ENCODE measurements at regions not wholly inside any gene's neighbourhood (a gene's known extent, or its start where the extent isn't known, plus 50 kb on each side); places are given as distances from the start of the nearest gene placed in this dataset.

GRCh38 chr6:108768792-108769524, 79.3 kb upstream of the ARMC2 start:
- no peak for DNase-seq (ENCODE audit: low spot score in 2 of 2)
- Histone ChIP-seq H3K27ac (no peak overlapping the region), H3K36me3 (no peaks in the 10 kb centered on the region), H3K4me3 (no peak overlapping the region), H3K27me3 (no peaks in the 10 kb centered on the region), H3K9me3 (no peaks in the 10 kb centered on the region), H3K4me1 (no peaks in the 10 kb centered on the region)
- TF ChIP-seq POLR2AphosphoS5 (IDR thresholded peaks at IDR 0.05), result no peak
- no peak for TF ChIP-seq POLR2A (IDR thresholded peaks at IDR 0.05)
- TF ChIP-seq, protein P1, sequence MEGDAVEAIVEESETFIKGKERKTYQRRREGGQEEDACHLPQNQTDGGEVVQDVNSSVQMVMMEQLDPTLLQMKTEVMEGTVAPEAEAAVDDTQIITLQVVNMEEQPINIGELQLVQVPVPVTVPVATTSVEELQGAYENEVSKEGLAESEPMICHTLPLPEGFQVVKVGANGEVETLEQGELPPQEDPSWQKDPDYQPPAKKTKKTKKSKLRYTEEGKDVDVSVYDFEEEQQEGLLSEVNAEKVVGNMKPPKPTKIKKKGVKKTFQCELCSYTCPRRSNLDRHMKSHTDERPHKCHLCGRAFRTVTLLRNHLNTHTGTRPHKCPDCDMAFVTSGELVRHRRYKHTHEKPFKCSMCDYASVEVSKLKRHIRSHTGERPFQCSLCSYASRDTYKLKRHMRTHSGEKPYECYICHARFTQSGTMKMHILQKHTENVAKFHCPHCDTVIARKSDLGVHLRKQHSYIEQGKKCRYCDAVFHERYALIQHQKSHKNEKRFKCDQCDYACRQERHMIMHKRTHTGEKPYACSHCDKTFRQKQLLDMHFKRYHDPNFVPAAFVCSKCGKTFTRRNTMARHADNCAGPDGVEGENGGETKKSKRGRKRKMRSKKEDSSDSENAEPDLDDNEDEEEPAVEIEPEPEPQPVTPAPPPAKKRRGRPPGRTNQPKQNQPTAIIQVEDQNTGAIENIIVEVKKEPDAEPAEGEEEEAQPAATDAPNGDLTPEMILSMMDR (IDR thresholded peaks at IDR 0.05), result no peak
- intact Hi-C loops (cut with DNase I; ENCODE audit: low total_unique reads), result no loop called here

DNA sequence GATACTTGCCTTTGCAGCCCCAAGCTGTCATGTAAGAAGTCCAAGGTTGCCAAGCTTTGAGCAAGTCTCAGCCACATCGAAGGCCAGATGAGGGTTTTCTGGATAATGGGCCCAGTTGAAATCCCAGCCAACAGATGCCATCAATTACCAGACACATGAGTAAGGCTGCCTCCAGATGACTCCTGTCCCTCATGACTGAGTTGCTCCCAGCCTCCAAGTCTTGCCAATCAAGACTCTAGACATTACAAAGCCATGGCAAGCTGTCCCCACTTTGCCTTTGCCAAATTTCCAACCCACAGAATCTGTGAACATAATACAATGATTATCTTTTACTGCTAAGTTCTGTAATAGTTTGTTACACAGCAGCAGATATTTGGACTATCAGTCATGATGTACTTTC, 76.8 kb upstream of the ARMC2 start:
- H3K4me3 ChIP-seq, result no peak overlapping the region
- TF ChIP-seq, protein P1 (IDR thresholded peaks at IDR 0.05), result no peak
- TF ChIP-seq POLR2A (IDR thresholded peaks at IDR 0.05) (no peak), POLR2AphosphoS5 (IDR thresholded peaks at IDR 0.05) (no peak)
- no peaks in the 10 kb centered on the region for H3K36me3 ChIP-seq
- no peaks in the 10 kb centered on the region for H3K27me3 ChIP-seq
- H3K9me3 ChIP-seq, result no peaks in the 10 kb centered on the region
- DNase-seq (ENCODE audit: low spot score in 2 of 2), result no peak
- no peak overlapping the region for H3K27ac ChIP-seq
- intact Hi-C loops (cut with DNase I; ENCODE audit: low total_unique reads), result no loop called here
- no peaks in the 10 kb centered on the region for H3K4me1 ChIP-seq

- TF ChIP-seq POLR2AphosphoS5 (IDR thresholded peaks at IDR 0.05) (no peak), POLR2A (IDR thresholded peaks at IDR 0.05) (no peak)
- TF ChIP-seq, protein P1 (IDR thresholded peaks at IDR 0.05), result no peak
- DNase-seq (ENCODE audit: low spot score in 2 of 2), result no peak
- intact Hi-C loops (cut with DNase I; ENCODE audit: low total_unique reads), result loop anchor here (1.0 kb wide), 1 partner anchor 11 kb away; no protein-coding TSS in a partner anchor
- no peaks in the 10 kb centered on the region for H3K4me1 ChIP-seq
- H3K36me3 ChIP-seq, result no peaks in the 10 kb centered on the region
- H3K27ac ChIP-seq, result no peak overlapping the region
- H3K27me3 ChIP-seq, result no peaks in the 10 kb centered on the region
- H3K9me3 ChIP-seq, result no peaks in the 10 kb centered on the region
- no peak overlapping the region for H3K4me3 ChIP-seq
Observed at GRCh38 chr6:108774555-108774954, 73.7 kb upstream of the ARMC2 start.

- peaks cover 0 to 8% of the 10 kb centered on the region in 2 donors for H3K4me1 ChIP-seq
- DNase-seq (ENCODE audit: low spot score in 2 of 2), result no peak
- H3K27ac ChIP-seq, result no peak overlapping the region
- no peaks in the 10 kb centered on the region for H3K36me3 ChIP-seq
- H3K4me3 ChIP-seq, result no peak overlapping the region
- intact Hi-C loops (cut with DNase I; ENCODE audit: low total_unique reads), result no loop called here
- H3K27me3 ChIP-seq, result no peaks in the 10 kb centered on the region
- H3K9me3 ChIP-seq, result no peaks in the 10 kb centered on the region
- TF ChIP-seq POLR2A (IDR thresholded peaks at IDR 0.05), result no peak
- no peak for TF ChIP-seq POLR2AphosphoS5 (IDR thresholded peaks at IDR 0.05)
- TF ChIP-seq, protein P1 (IDR thresholded peaks at IDR 0.05), result no peak
Observed at GRCh38 chr6:108777536-108777935, 70.7 kb upstream of the ARMC2 start.

- Histone ChIP-seq H3K4me3 (no peak overlapping the region), H3K4me1 (peaks cover 0 to 8% of the 10 kb centered on the region in 2 donors), H3K9me3 (no peaks in the 10 kb centered on the region), H3K36me3 (no peaks in the 10 kb centered on the region), H3K27ac (no peak overlapping the region), H3K27me3 (no peaks in the 10 kb centered on the region)
- TF ChIP-seq POLR2AphosphoS5 (IDR thresholded peaks at IDR 0.05) (no peak), POLR2A (IDR thresholded peaks at IDR 0.05) (no peak)
- TF ChIP-seq, protein P1 (IDR thresholded peaks at IDR 0.05), result no peak
- intact Hi-C loops (cut with DNase I; ENCODE audit: low total_unique reads), result no loop called here
- DNase-seq (ENCODE audit: low spot score in 2 of 2), result no peak
Observed at GRCh38 chr6:108778421-108779186, 69.6 kb upstream of the ARMC2 start.
